AG10803 (cell line): ENCODE measurements at regions not wholly inside any gene's neighbourhood (a gene's known extent, or its start where the extent isn't known, plus 50 kb on each side); places are given as distances from the start of the nearest gene placed in this dataset.

ENCODE experiments used
- DNase-seq: peaks from one replicate; pipeline ENCODE4 v3.0.0; 2010; ENCODE audit warnings: low read depth
- H3K4me3 ChIP-seq: 2 replicates; pipeline ENCODE4 v1.5.1; 2011; ENCODE audit warnings: mild to moderate bottlenecking, low read length, control low read depth
- CTCF ChIP-seq: conservative IDR thresholded peaks from 2 replicates; pipeline ENCODE4 v1.5.1; 2011; ENCODE audit warnings: mild to moderate bottlenecking, low read length, control low read depth, inconsistent platforms

GRCh38 chr4:147408189-147408588, 72.7 kb upstream of the EDNRA start:
- no peak for DNase-seq
- no peak overlapping the region for H3K4me3 ChIP-seq
- TF ChIP-seq CTCF: no peak

- peak; percentile 7 for DNase-seq
- TF ChIP-seq CTCF: no peak
Measured at GRCh38 chr4:147409350-147409749, 71.5 kb upstream of the EDNRA start.

GRCh38 chr4:147418226-147418625, 62.7 kb upstream of the EDNRA start:
- no peak for TF ChIP-seq CTCF
- DNase-seq: no peak
- H3K4me3 ChIP-seq: no peak overlapping the region

More at GRCh38 chr4:147409350-147409749, 71.5 kb upstream of the EDNRA start:
- no peak overlapping the region for H3K4me3 ChIP-seq

GRCh38 chr4:147421456-147421855, 59.4 kb upstream of the EDNRA start:
- no peak for TF ChIP-seq CTCF
- no peak for DNase-seq
- H3K4me3 ChIP-seq: no peak overlapping the region

- H3K4me3 ChIP-seq: no peak overlapping the region
- no peak for TF ChIP-seq CTCF
- DNase-seq: no peak
Measured at GRCh38 chr4:147423229-147423628, 57.7 kb upstream of the EDNRA start.

GRCh38 chr4:147425019-147425418, 55.9 kb upstream of the EDNRA start:
- no peak for TF ChIP-seq CTCF
- peak; percentile 8 for DNase-seq

GRCh38 chr4:147428583-147428982, 52.3 kb upstream of the EDNRA start:
- H3K4me3 ChIP-seq: no peak overlapping the region
- no peak for TF ChIP-seq CTCF
- no peak for DNase-seq

More at GRCh38 chr4:147425019-147425418, 55.9 kb upstream of the EDNRA start:
- no peak overlapping the region for H3K4me3 ChIP-seq
